ENCODE measurements at regions not wholly inside any gene's neighbourhood (a gene's known extent, or its start where the extent isn't known, plus 50 kb on each side); places are given as distances from the start of the nearest gene placed in this dataset.

DNA sequence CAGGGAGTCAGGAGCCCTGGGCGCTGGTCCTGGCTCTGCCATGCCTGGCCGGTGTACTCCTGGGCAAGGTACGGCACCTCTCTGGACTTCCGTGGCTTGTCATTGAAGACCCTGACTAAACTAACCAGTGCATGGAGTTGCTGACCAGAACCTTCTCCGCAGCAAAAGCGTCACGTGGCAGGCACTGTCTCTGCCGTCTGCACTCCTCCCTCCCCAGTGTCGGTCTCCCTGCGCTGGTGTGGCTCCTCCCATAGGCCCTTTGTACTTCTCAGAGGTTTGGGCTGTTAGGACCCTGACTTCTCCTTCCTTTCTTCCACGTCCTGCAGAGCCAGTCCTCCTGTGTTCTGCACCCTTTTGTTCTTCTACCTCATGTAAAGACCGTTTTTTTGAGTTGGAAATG, 100.6 kb upstream of the CREB5 start:
- TF ChIP-seq, protein P1, sequence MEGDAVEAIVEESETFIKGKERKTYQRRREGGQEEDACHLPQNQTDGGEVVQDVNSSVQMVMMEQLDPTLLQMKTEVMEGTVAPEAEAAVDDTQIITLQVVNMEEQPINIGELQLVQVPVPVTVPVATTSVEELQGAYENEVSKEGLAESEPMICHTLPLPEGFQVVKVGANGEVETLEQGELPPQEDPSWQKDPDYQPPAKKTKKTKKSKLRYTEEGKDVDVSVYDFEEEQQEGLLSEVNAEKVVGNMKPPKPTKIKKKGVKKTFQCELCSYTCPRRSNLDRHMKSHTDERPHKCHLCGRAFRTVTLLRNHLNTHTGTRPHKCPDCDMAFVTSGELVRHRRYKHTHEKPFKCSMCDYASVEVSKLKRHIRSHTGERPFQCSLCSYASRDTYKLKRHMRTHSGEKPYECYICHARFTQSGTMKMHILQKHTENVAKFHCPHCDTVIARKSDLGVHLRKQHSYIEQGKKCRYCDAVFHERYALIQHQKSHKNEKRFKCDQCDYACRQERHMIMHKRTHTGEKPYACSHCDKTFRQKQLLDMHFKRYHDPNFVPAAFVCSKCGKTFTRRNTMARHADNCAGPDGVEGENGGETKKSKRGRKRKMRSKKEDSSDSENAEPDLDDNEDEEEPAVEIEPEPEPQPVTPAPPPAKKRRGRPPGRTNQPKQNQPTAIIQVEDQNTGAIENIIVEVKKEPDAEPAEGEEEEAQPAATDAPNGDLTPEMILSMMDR (IDR thresholded peaks at IDR 0.05): no peak
- TF ChIP-seq EZH2 (IDR thresholded peaks at IDR 0.05): no peak
- TF ChIP-seq EZH2phosphoT487 (IDR thresholded peaks at IDR 0.05): no peak

All from neural progenitor cell (in vitro differentiated cells).